Activated naive CD4-positive, alpha-beta T cell (primary cell): ENCODE measurements at regions not wholly inside any gene's neighbourhood (a gene's known extent, or its start where the extent isn't known, plus 50 kb on each side); places are given as distances from the start of the nearest gene placed in this dataset.

ENCODE experiments used
- DNase-seq, 4 experiments: peaks; one replicate each; lab custom pipeline; 2025; lab: John Stamatoyannopoulos, UW

GRCh38 chr22:46090631-46091201, 59.6 kb upstream of the PPARA start:
- DNase-seq: no peak

- DNase-seq: no peak
These were observed 58.9 kb upstream of the PPARA start for GRCh38 chr22:46091277-46091977.

DNA sequence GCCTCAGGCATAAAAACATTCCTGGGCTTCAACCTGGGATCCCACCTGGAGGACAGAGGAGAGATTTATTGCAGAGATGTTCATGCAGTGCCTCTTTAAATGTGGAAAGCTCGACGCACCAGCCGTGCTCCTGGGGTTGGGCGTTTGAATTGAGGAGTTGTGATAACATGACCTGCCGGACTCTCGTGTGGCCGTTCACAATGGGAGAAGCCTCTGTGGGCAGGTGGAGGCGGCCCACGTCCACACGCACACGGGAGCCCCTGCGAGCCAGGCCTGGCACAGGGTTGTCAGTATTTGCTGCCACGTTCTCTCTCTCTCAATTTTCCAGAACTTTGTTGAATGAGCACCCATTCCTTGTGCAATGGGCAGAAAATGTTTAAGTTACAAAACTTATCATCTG, 58.3 kb upstream of the PPARA start:
- DNase-seq: no peak

DNA sequence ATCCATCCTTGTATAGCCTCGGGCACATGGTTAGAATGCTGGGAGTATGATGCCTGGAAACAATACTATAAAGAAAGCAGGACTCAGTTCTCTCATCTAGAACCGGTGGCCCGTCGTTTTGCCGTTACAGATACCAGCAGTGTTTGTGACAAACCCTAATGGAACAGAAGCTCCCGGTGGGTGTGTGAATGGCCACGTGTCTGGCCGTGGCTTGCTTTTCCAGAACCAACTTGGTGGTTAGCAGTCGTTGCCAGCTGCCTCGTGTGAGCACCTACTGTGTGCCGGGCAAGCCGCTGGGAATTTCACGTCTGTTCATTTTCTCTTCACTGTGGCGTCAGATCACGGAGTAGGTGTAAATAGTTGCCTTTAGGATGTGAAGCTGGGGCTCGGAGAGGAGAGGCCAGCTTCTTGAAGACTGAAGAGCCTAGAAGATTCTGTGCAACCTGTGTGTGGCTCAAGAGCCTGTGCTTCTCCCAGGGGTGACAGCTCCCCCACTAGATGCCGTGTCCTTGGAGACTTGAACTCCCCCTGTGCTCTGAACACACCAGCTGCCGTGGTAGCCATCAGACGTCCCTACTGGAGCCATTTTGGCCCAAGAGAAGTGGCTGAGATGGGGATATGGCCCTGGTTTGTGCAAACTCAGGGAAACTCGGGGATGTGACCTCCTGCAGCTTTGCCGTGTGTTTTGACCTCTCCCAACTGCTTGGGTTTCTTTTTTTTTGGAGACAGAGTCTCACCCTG, 57.5 kb upstream of the PPARA start:
- no peak for DNase-seq

DNA sequence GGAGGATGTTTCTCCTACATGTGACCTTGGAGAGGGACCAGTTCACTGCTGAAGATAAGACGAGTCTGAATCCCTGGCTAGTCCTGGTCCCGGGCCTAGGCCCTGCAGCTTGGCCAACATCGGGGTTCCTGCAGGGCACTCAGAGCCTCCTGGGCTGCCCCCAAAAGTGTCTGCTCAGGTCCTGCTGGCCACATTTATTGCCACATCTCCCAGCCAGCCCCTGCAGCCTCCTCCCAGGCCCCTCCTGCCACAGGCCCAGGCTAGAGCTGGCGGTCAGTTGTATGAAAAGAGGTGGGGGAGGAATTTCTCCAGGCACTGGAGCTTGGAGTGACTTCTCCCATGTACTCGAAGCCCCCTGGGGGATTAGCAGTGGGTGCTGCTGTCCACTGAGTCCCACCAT, 56.5 kb upstream of the PPARA start:
- DNase-seq: no peak

DNA sequence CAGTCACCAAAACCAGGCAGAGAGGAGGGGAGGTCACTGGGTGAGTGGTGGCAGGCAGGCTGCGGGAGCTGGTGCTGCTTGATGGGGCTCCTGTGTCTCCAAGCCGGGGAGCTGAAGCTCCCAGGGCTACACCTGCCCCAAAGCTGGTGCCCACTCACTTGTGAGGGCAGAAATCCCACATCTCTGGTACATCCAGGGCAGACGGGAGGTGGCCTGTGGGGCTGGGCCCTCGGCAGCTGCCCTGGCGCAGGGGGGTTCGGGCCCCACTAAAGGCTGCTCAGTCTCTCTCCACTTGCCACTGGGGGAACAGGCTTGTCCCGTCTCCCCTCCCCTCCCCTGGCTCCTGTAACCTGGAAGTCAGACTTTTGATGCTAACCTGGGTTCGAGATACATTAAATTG, 55.6 kb upstream of the PPARA start:
- no peak for DNase-seq

DNA sequence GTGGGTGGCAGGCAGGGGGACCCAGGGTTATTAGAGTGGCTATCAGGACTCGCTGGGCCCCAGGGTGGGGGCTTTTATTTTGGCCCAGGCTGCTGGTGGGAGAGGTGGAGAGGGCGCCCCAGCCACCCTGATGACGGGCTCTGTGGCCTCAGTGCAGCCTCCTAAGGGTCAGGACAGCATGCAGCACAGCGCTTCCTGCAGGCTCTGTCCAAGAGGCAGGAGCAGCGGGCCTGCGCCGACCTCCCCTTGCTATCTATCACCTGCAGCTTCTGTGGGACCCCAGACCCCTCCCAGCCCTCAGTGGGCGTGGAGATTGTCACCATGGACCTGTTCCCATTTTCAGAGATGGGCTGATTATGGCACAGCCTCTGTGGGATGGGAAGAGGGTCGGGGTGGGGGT, 54.3 kb upstream of the PPARA start:
- DNase-seq: no peak

- no peak for DNase-seq
These were observed 53.6 kb upstream of the PPARA start for GRCh38 chr22:46096706-46097230.

DNA sequence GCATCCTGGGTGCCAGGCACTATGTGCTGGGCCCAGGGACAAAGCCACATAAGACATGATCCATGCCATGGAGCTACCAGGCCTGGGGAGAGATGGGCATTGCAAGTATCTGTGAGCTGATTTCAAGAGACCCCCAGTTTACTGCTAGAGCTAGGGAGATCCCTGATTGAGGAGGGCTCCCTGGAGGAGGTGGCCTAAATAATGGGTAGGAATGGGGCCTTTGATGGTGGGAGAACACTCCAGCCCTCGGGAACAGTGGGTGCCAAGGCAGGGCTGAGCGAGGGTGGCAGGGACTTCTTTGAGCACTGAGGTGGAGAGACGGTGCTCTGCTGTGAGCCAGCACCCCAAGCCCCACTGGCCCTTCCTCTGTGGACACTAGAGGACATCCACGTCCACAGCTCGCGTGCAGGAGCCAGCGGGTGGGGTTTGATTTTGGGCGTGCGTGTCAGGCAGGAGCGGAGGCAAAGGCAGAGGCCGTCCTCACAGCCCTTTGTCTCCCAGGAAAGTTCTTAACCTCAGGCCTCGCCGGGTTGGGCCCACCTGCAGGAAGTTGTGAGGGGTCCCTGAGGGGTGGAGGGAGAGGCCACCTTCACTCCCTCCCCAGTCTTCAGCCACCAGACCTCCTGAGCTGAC, 52.9 kb upstream of the PPARA start:
- no peak for DNase-seq

DNA sequence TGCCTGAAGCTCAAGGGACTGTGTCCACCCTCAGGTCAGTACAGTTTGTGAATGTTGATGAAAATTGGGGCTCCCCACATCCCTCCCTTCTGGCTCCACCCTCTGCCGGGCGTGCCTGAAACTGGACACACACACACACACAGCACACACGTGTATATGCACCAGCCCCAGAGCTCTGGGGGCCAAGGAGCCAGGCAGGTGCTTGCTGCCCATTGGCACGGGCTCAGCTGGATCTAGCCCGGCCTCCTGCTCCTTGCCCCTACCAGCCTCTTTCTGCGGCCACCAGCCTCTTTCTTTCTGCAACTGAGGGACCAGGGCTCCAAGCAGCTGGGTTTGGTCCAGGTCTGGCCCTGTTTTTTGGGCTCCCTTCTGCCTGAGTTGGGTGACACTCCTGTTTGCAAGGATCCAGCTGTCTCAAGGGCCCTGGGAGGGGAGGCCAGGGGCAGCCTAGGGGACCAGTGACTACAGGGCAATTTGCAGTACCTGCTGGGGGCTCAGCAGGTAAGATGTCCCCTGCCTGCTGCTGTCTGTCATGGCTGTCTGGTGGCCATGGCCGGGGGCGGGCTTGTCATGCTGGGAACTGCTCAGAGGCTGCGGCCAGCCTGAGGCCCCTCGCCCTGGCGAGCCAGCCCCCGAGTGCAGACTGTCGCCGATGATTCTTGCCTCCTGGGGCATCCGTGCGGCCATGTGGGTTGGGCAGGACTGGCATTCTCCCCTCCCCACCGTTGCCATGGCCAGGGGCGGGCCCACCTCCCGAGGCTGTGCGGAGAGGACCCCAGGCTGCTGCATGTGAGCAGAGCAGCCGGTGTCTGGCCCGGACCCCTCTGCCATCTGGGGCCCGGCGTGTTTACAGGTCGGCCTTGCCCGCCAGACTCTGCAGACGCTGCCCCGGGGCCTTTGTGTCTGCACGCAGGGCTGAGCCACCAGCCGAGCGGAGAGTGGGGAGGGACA, 51.5 kb upstream of the PPARA start:
- no peak for DNase-seq

GRCh38 chr22:46099740-46100139, 50.6 kb upstream of the PPARA start:
- DNase-seq: no peak

GRCh38 chr22:46100401-46101105, 49.8 kb upstream of the PPARA start:
- no peak for DNase-seq
